Ishikawa (cell line): ENCODE measurements at regions not wholly inside any gene's neighbourhood (a gene's known extent, or its start where the extent isn't known, plus 50 kb on each side); places are given as distances from the start of the nearest gene placed in this dataset.

Source experiments
- CEBPB ChIP-seq: IDR thresholded peaks from 2 replicates; pipeline ENCODE4 v1.6.1; 2012
- CREB1 ChIP-seq: IDR thresholded peaks from 2 replicates; pipeline ENCODE4 v1.6.1; 2012; ENCODE audit warnings: low read depth
- EP300 ChIP-seq: IDR thresholded peaks from 2 replicates; pipeline ENCODE4 v1.6.1; 2012; ENCODE audit warnings: borderline replicate concordance
- MAX ChIP-seq: IDR thresholded peaks from 2 replicates; pipeline ENCODE4 v1.6.1; 2012
- RAD21 ChIP-seq: IDR thresholded peaks from 2 replicates; pipeline ENCODE4 v1.6.1; 2012; ENCODE audit warnings: low read depth
- REST ChIP-seq: IDR thresholded peaks from 2 replicates; pipeline ENCODE4 v1.6.1; 2012; ENCODE audit warnings: low read depth, mild to moderate bottlenecking
- TAF1 ChIP-seq: IDR thresholded peaks from 2 replicates; pipeline ENCODE4 v1.6.1; 2012; ENCODE audit warnings: low read depth, mild to moderate bottlenecking
- TCF12 ChIP-seq: IDR thresholded peaks from 2 replicates; pipeline ENCODE4 v1.6.1; 2012; ENCODE audit warnings: low read depth
- ZBTB7A ChIP-seq: IDR thresholded peaks from 2 replicates; pipeline ENCODE4 v1.6.1; 2012; ENCODE audit warnings: low read depth

- TF ChIP-seq MAX: no peak
- TF ChIP-seq TAF1: no peak
- no peak for TF ChIP-seq EP300
- TF ChIP-seq TCF12: no peak
- no peak for TF ChIP-seq CREB1
- TF ChIP-seq RAD21: no peak
- TF ChIP-seq REST: no peak
- TF ChIP-seq CEBPB: no peak
- no peak for TF ChIP-seq ZBTB7A
Observed at GRCh38 chr4:126267689-126268088, 952.9 kb downstream of the FAT4 start.
